ENCODE measurements at regions not wholly inside any gene's neighbourhood (a gene's known extent, or its start where the extent isn't known, plus 50 kb on each side); places are given as distances from the start of the nearest gene placed in this dataset.
"Not testable (repeated sequence)": the region's sequence is repeated elsewhere in the genome, so short reads cannot be mapped to it uniquely, and the experiment has no call there.

- Histone ChIP-seq H3K4me1 (ENCODE audit: insufficient read depth, low read length) (no peaks in the 10 kb centered on the region), H3K36me3 (ENCODE audit: insufficient read depth, low read length) (no peaks in the 10 kb centered on the region), H3K9me3 (ENCODE audit: low read length) (no peaks in the 10 kb centered on the region), H2AFZ (ENCODE audit: low read depth, low read length) (no peak overlapping the region), H3K4me3 (ENCODE audit: low read length) (no peak overlapping the region), H3K27me3 (ENCODE audit: insufficient read depth, low read length) (no peaks in the 10 kb centered on the region)
These were observed 301.4 kb upstream of the AADAT start for GRCh38 chr4:170391066-170391740.

- no peaks in the 10 kb centered on the region for H3K9me3 ChIP-seq (ENCODE audit: low read length)
- H3K27me3 ChIP-seq (ENCODE audit: insufficient read depth, low read length), result no peaks in the 10 kb centered on the region
- no peak overlapping the region for H3K4me3 ChIP-seq (ENCODE audit: low read length)
- H3K36me3 ChIP-seq (ENCODE audit: insufficient read depth, low read length), result no peaks in the 10 kb centered on the region
- H3K4me1 ChIP-seq (ENCODE audit: insufficient read depth, low read length), result no peaks in the 10 kb centered on the region
- no peak overlapping the region for H2AFZ ChIP-seq (ENCODE audit: low read depth, low read length)
These were observed 299.7 kb upstream of the AADAT start for GRCh38 chr4:170389411-170389810.

GRCh38 chr4:170388255-170388654 lies 298.5 kb upstream of the AADAT start:
- Histone ChIP-seq H3K4me1 (ENCODE audit: insufficient read depth, low read length) (no peaks in the 10 kb centered on the region), H3K4me3 (ENCODE audit: low read length) (no peak overlapping the region), H2AFZ (ENCODE audit: low read depth, low read length) (no peak overlapping the region), H3K9me3 (ENCODE audit: low read length) (no peaks in the 10 kb centered on the region), H3K27me3 (ENCODE audit: insufficient read depth, low read length) (no peaks in the 10 kb centered on the region), H3K36me3 (ENCODE audit: insufficient read depth, low read length) (no peaks in the 10 kb centered on the region)

- H3K4me3 ChIP-seq (ENCODE audit: low read length), result no peak overlapping the region
- H3K36me3 ChIP-seq (ENCODE audit: insufficient read depth, low read length), result no peaks in the 10 kb centered on the region
- H3K4me1 ChIP-seq (ENCODE audit: insufficient read depth, low read length), result no peaks in the 10 kb centered on the region
- H2AFZ ChIP-seq (ENCODE audit: low read depth, low read length), result no peak overlapping the region
- no peaks in the 10 kb centered on the region for H3K9me3 ChIP-seq (ENCODE audit: low read length)
- no peaks in the 10 kb centered on the region for H3K27me3 ChIP-seq (ENCODE audit: insufficient read depth, low read length)
These were observed 297.2 kb upstream of the AADAT start for GRCh38 chr4:170386971-170387370.

- no peaks in the 10 kb centered on the region for H3K4me1 ChIP-seq (ENCODE audit: insufficient read depth, low read length)
- H3K4me3 ChIP-seq (ENCODE audit: low read length), result no peak overlapping the region
- no peaks in the 10 kb centered on the region for H3K36me3 ChIP-seq (ENCODE audit: insufficient read depth, low read length)
- no peaks in the 10 kb centered on the region for H3K27me3 ChIP-seq (ENCODE audit: insufficient read depth, low read length)
- H2AFZ ChIP-seq (ENCODE audit: low read depth, low read length), result no peak overlapping the region
- H3K9me3 ChIP-seq (ENCODE audit: low read length), result no peaks in the 10 kb centered on the region
These were observed 296.8 kb upstream of the AADAT start for GRCh38 chr4:170386511-170386910.

GRCh38 chr4:170374770-170375169 lies 285.0 kb upstream of the AADAT start:
- no peaks in the 10 kb centered on the region for H3K4me1 ChIP-seq (ENCODE audit: insufficient read depth, low read length)
- H3K27me3 ChIP-seq (ENCODE audit: insufficient read depth, low read length), result no peaks in the 10 kb centered on the region
- no peaks in the 10 kb centered on the region for H3K9me3 ChIP-seq (ENCODE audit: low read length)
- no peaks in the 10 kb centered on the region for H3K36me3 ChIP-seq (ENCODE audit: insufficient read depth, low read length)
- H2AFZ ChIP-seq (ENCODE audit: low read depth, low read length), result no peak overlapping the region
- H3K4me3 ChIP-seq (ENCODE audit: low read length), result no peak overlapping the region

GRCh38 chr4:170348945-170349344 lies 259.2 kb upstream of the AADAT start:
- no peak overlapping the region for H3K4me3 ChIP-seq (ENCODE audit: low read length)
- no peaks in the 10 kb centered on the region for H3K36me3 ChIP-seq (ENCODE audit: insufficient read depth, low read length)
- H3K9me3 ChIP-seq (ENCODE audit: low read length), result no peaks in the 10 kb centered on the region
- H3K27me3 ChIP-seq (ENCODE audit: insufficient read depth, low read length), result no peaks in the 10 kb centered on the region
- no peak overlapping the region for H2AFZ ChIP-seq (ENCODE audit: low read depth, low read length)
- H3K4me1 ChIP-seq (ENCODE audit: insufficient read depth, low read length), result no peaks in the 10 kb centered on the region

GRCh38 chr4:170347191-170347590 lies 257.4 kb upstream of the AADAT start:
- not testable (repeated sequence) for H3K36me3 ChIP-seq (ENCODE audit: insufficient read depth, low read length); H3K9me3 ChIP-seq (ENCODE audit: low read length); H3K4me3 ChIP-seq (ENCODE audit: low read length); H2AFZ ChIP-seq (ENCODE audit: low read depth, low read length); H3K4me1 ChIP-seq (ENCODE audit: insufficient read depth, low read length); H3K27me3 ChIP-seq (ENCODE audit: insufficient read depth, low read length)

- H3K27me3 ChIP-seq (ENCODE audit: insufficient read depth, low read length), result no peaks in the 10 kb centered on the region
- no peak overlapping the region for H2AFZ ChIP-seq (ENCODE audit: low read depth, low read length)
- no peaks in the 10 kb centered on the region for H3K36me3 ChIP-seq (ENCODE audit: insufficient read depth, low read length)
- H3K9me3 ChIP-seq (ENCODE audit: low read length), result no peaks in the 10 kb centered on the region
- H3K4me1 ChIP-seq (ENCODE audit: insufficient read depth, low read length), result no peaks in the 10 kb centered on the region
- H3K4me3 ChIP-seq (ENCODE audit: low read length), result no peak overlapping the region
These were observed 249.8 kb upstream of the AADAT start for GRCh38 chr4:170339522-170339921.

- Histone ChIP-seq H3K4me1 (ENCODE audit: insufficient read depth, low read length) (no peaks in the 10 kb centered on the region), H3K4me3 (ENCODE audit: low read length) (no peak overlapping the region), H3K36me3 (ENCODE audit: insufficient read depth, low read length) (no peaks in the 10 kb centered on the region), H3K27me3 (ENCODE audit: insufficient read depth, low read length) (no peaks in the 10 kb centered on the region), H2AFZ (ENCODE audit: low read depth, low read length) (no peak overlapping the region), H3K9me3 (ENCODE audit: low read length) (no peaks in the 10 kb centered on the region)
These were observed 246.6 kb upstream of the AADAT start for GRCh38 chr4:170336238-170336775.

GRCh38 chr4:170325599-170325998 lies 235.8 kb upstream of the AADAT start:
- Histone ChIP-seq H2AFZ (ENCODE audit: low read depth, low read length) (no peak overlapping the region), H3K27me3 (ENCODE audit: insufficient read depth, low read length) (no peaks in the 10 kb centered on the region), H3K4me3 (ENCODE audit: low read length) (no peak overlapping the region), H3K4me1 (ENCODE audit: insufficient read depth, low read length) (no peaks in the 10 kb centered on the region), H3K9me3 (ENCODE audit: low read length) (no peaks in the 10 kb centered on the region), H3K36me3 (ENCODE audit: insufficient read depth, low read length) (no peaks in the 10 kb centered on the region)

GRCh38 chr4:170323623-170324022 lies 233.9 kb upstream of the AADAT start:
- Histone ChIP-seq H3K36me3 (ENCODE audit: insufficient read depth, low read length) (no peaks in the 10 kb centered on the region), H2AFZ (ENCODE audit: low read depth, low read length) (no peak overlapping the region), H3K9me3 (ENCODE audit: low read length) (no peaks in the 10 kb centered on the region), H3K4me3 (ENCODE audit: low read length) (no peak overlapping the region), H3K27me3 (ENCODE audit: insufficient read depth, low read length) (no peaks in the 10 kb centered on the region), H3K4me1 (ENCODE audit: insufficient read depth, low read length) (no peaks in the 10 kb centered on the region)

GRCh38 chr4:170307182-170307581 lies 217.4 kb upstream of the AADAT start:
- H3K27me3 ChIP-seq (ENCODE audit: insufficient read depth, low read length), result no peaks in the 10 kb centered on the region
- H3K4me3 ChIP-seq (ENCODE audit: low read length), result no peak overlapping the region
- no peaks in the 10 kb centered on the region for H3K9me3 ChIP-seq (ENCODE audit: low read length)
- no peak overlapping the region for H2AFZ ChIP-seq (ENCODE audit: low read depth, low read length)
- H3K36me3 ChIP-seq (ENCODE audit: insufficient read depth, low read length), result no peaks in the 10 kb centered on the region
- H3K4me1 ChIP-seq (ENCODE audit: insufficient read depth, low read length), result no peaks in the 10 kb centered on the region

- Histone ChIP-seq H3K4me3 (ENCODE audit: low read length) (no peak overlapping the region), H3K27me3 (ENCODE audit: insufficient read depth, low read length) (no peaks in the 10 kb centered on the region), H2AFZ (ENCODE audit: low read depth, low read length) (no peak overlapping the region), H3K4me1 (ENCODE audit: insufficient read depth, low read length) (no peaks in the 10 kb centered on the region), H3K9me3 (ENCODE audit: low read length) (no peaks in the 10 kb centered on the region), H3K36me3 (ENCODE audit: insufficient read depth, low read length) (no peaks in the 10 kb centered on the region)
These were observed 216.5 kb upstream of the AADAT start for GRCh38 chr4:170306208-170306607.
